ENCODE measurements at regions not wholly inside any gene's neighbourhood (a gene's known extent, or its start where the extent isn't known, plus 50 kb on each side); places are given as distances from the start of the nearest gene placed in this dataset.

- DNase-seq (ENCODE audit: low spot score in 2 of 2): no peak
- in situ Hi-C loops (cut with MboI; ENCODE audit: low sequenced_read_pairs): no loop called here
- H3K27me3 ChIP-seq (ENCODE audit: low read depth): no peaks in the 10 kb centered on the region
Measured at GRCh38 chr22:48147831-48148230, 1385.4 kb downstream of the TBC1D22A start.

GRCh38 chr22:48147404-48147803 is 1385.0 kb downstream of the TBC1D22A start:
- Histone ChIP-seq H3K4me3 (no peak overlapping the region), H3K4me1 (no peaks in the 10 kb centered on the region), H3K27me3 (ENCODE audit: low read depth) (no peaks in the 10 kb centered on the region), H3K9me3 (no peaks in the 10 kb centered on the region), H3K36me3 (replicated peaks) (no peaks in the 10 kb centered on the region)
- DNase-seq (ENCODE audit: low spot score in 2 of 2): no peak
- in situ Hi-C loops (cut with MboI; ENCODE audit: low sequenced_read_pairs): no loop called here

More at GRCh38 chr22:48147831-48148230, 1385.4 kb downstream of the TBC1D22A start:
- H3K36me3 ChIP-seq (replicated peaks): no peaks in the 10 kb centered on the region
- H3K4me3 ChIP-seq: no peak overlapping the region
- no peaks in the 10 kb centered on the region for H3K9me3 ChIP-seq
- H3K4me1 ChIP-seq: no peaks in the 10 kb centered on the region

- H3K4me3 ChIP-seq: no peak overlapping the region
- H3K9me3 ChIP-seq: no peaks in the 10 kb centered on the region
- no peaks in the 10 kb centered on the region for H3K27me3 ChIP-seq (ENCODE audit: low read depth)
- in situ Hi-C loops (cut with MboI; ENCODE audit: low sequenced_read_pairs): no loop called here
- no peaks in the 10 kb centered on the region for H3K36me3 ChIP-seq (replicated peaks)
- no peaks in the 10 kb centered on the region for H3K4me1 ChIP-seq
- DNase-seq (ENCODE audit: low spot score in 2 of 2): no peak
Measured at GRCh38 chr22:48146426-48146825, 1384.0 kb downstream of the TBC1D22A start.

- H3K36me3 ChIP-seq (replicated peaks): no peaks in the 10 kb centered on the region
- no peaks in the 10 kb centered on the region for H3K9me3 ChIP-seq
- in situ Hi-C loops (cut with MboI; ENCODE audit: low sequenced_read_pairs): no loop called here
- DNase-seq (ENCODE audit: low spot score in 2 of 2): no peak
- H3K4me3 ChIP-seq: no peak overlapping the region
- no peaks in the 10 kb centered on the region for H3K4me1 ChIP-seq
- H3K27me3 ChIP-seq (ENCODE audit: low read depth): no peaks in the 10 kb centered on the region
Measured at GRCh38 chr22:48145738-48146137, 1383.3 kb downstream of the TBC1D22A start.

- in situ Hi-C loops (cut with MboI; ENCODE audit: low sequenced_read_pairs): no loop called here
Measured at GRCh38 chr22:48144318-48144717, 1381.9 kb downstream of the TBC1D22A start.

GRCh38 chr22:48143856-48144255 is 1381.4 kb downstream of the TBC1D22A start:
- in situ Hi-C loops (cut with MboI; ENCODE audit: low sequenced_read_pairs): no loop called here
- Histone ChIP-seq H3K9me3 (no peaks in the 10 kb centered on the region), H3K4me1 (no peaks in the 10 kb centered on the region), H3K27me3 (ENCODE audit: low read depth) (no peaks in the 10 kb centered on the region), H3K36me3 (replicated peaks) (no peaks in the 10 kb centered on the region), H3K4me3 (no peak overlapping the region)
- no peak for DNase-seq (ENCODE audit: low spot score in 2 of 2)

More at GRCh38 chr22:48144318-48144717, 1381.9 kb downstream of the TBC1D22A start:
- no peaks in the 10 kb centered on the region for H3K36me3 ChIP-seq (replicated peaks)
- H3K4me3 ChIP-seq: no peak overlapping the region
- H3K9me3 ChIP-seq: no peaks in the 10 kb centered on the region
- H3K4me1 ChIP-seq: no peaks in the 10 kb centered on the region
- no peak for DNase-seq (ENCODE audit: low spot score in 2 of 2)
- H3K27me3 ChIP-seq (ENCODE audit: low read depth): no peaks in the 10 kb centered on the region

GRCh38 chr22:48142388-48142787 is 1379.9 kb downstream of the TBC1D22A start:
- no peaks in the 10 kb centered on the region for H3K4me1 ChIP-seq
- in situ Hi-C loops (cut with MboI; ENCODE audit: low sequenced_read_pairs): no loop called here
- H3K9me3 ChIP-seq: no peaks in the 10 kb centered on the region
- DNase-seq (ENCODE audit: low spot score in 2 of 2): no peak
- no peaks in the 10 kb centered on the region for H3K36me3 ChIP-seq (replicated peaks)
- no peak overlapping the region for H3K4me3 ChIP-seq
- H3K27me3 ChIP-seq (ENCODE audit: low read depth): no peaks in the 10 kb centered on the region

- H3K9me3 ChIP-seq: no peaks in the 10 kb centered on the region
- no peak overlapping the region for H3K4me3 ChIP-seq
- no peak for DNase-seq (ENCODE audit: low spot score in 2 of 2)
- H3K27me3 ChIP-seq (ENCODE audit: low read depth): no peaks in the 10 kb centered on the region
- in situ Hi-C loops (cut with MboI; ENCODE audit: low sequenced_read_pairs): no loop called here
- H3K36me3 ChIP-seq (replicated peaks): no peaks in the 10 kb centered on the region
- no peaks in the 10 kb centered on the region for H3K4me1 ChIP-seq
Measured at GRCh38 chr22:48141301-48141700, 1378.9 kb downstream of the TBC1D22A start.

- Histone ChIP-seq H3K4me1 (no peaks in the 10 kb centered on the region), H3K4me3 (no peak overlapping the region), H3K27me3 (ENCODE audit: low read depth) (no peaks in the 10 kb centered on the region), H3K36me3 (replicated peaks) (no peaks in the 10 kb centered on the region), H3K9me3 (no peaks in the 10 kb centered on the region)
- in situ Hi-C loops (cut with MboI; ENCODE audit: low sequenced_read_pairs): no loop called here
- DNase-seq (ENCODE audit: low spot score in 2 of 2): no peak
Measured at GRCh38 chr22:48140261-48140813, 1377.9 kb downstream of the TBC1D22A start.

- in situ Hi-C loops (cut with MboI; ENCODE audit: low sequenced_read_pairs): no loop called here
- Histone ChIP-seq H3K27me3 (ENCODE audit: low read depth) (no peaks in the 10 kb centered on the region), H3K9me3 (no peaks in the 10 kb centered on the region), H3K36me3 (replicated peaks) (no peaks in the 10 kb centered on the region), H3K4me3 (no peak overlapping the region), H3K4me1 (no peaks in the 10 kb centered on the region)
- no peak for DNase-seq (ENCODE audit: low spot score in 2 of 2)
Measured at GRCh38 chr22:48139776-48140175, 1377.3 kb downstream of the TBC1D22A start.

GRCh38 chr22:48138855-48139254 is 1376.4 kb downstream of the TBC1D22A start:
- Histone ChIP-seq H3K27me3 (ENCODE audit: low read depth) (no peaks in the 10 kb centered on the region), H3K4me3 (no peak overlapping the region), H3K4me1 (no peaks in the 10 kb centered on the region), H3K36me3 (replicated peaks) (no peaks in the 10 kb centered on the region), H3K9me3 (no peaks in the 10 kb centered on the region)
- no peak for DNase-seq (ENCODE audit: low spot score in 2 of 2)
- in situ Hi-C loops (cut with MboI; ENCODE audit: low sequenced_read_pairs): no loop called here

- no peaks in the 10 kb centered on the region for H3K36me3 ChIP-seq (replicated peaks)
- no peak overlapping the region for H3K4me3 ChIP-seq
- in situ Hi-C loops (cut with MboI; ENCODE audit: low sequenced_read_pairs): no loop called here
- H3K9me3 ChIP-seq: no peaks in the 10 kb centered on the region
- no peak for DNase-seq (ENCODE audit: low spot score in 2 of 2)
- no peaks in the 10 kb centered on the region for H3K27me3 ChIP-seq (ENCODE audit: low read depth)
- H3K4me1 ChIP-seq: no peaks in the 10 kb centered on the region
Measured at GRCh38 chr22:48138427-48138826, 1376.0 kb downstream of the TBC1D22A start.

- no peak for DNase-seq (ENCODE audit: low spot score in 2 of 2)
- in situ Hi-C loops (cut with MboI; ENCODE audit: low sequenced_read_pairs): no loop called here
Measured at GRCh38 chr22:48137640-48138039, 1375.2 kb downstream of the TBC1D22A start.

GRCh38 chr22:48135592-48135991 is 1373.1 kb downstream of the TBC1D22A start:
- in situ Hi-C loops (cut with MboI; ENCODE audit: low sequenced_read_pairs): no loop called here
- Histone ChIP-seq H3K4me3 (no peak overlapping the region), H3K9me3 (no peaks in the 10 kb centered on the region), H3K4me1 (no peaks in the 10 kb centered on the region), H3K27me3 (ENCODE audit: low read depth) (no peaks in the 10 kb centered on the region), H3K36me3 (replicated peaks) (no peaks in the 10 kb centered on the region)
- no peak for DNase-seq (ENCODE audit: low spot score in 2 of 2)

More at GRCh38 chr22:48137640-48138039, 1375.2 kb downstream of the TBC1D22A start:
- H3K36me3 ChIP-seq (replicated peaks): no peaks in the 10 kb centered on the region
- no peaks in the 10 kb centered on the region for H3K4me1 ChIP-seq
- no peak overlapping the region for H3K4me3 ChIP-seq
- H3K27me3 ChIP-seq (ENCODE audit: low read depth): no peaks in the 10 kb centered on the region
- H3K9me3 ChIP-seq: no peaks in the 10 kb centered on the region

- DNase-seq (ENCODE audit: low spot score in 2 of 2): no peak
- Histone ChIP-seq H3K36me3 (replicated peaks) (no peaks in the 10 kb centered on the region), H3K4me1 (no peaks in the 10 kb centered on the region), H3K9me3 (no peaks in the 10 kb centered on the region), H3K27me3 (ENCODE audit: low read depth) (no peaks in the 10 kb centered on the region), H3K4me3 (no peak overlapping the region)
- in situ Hi-C loops (cut with MboI; ENCODE audit: low sequenced_read_pairs): no loop called here
Measured at GRCh38 chr22:48125416-48125815, 1363.0 kb downstream of the TBC1D22A start.
